GM12878 (cell line): ENCODE measurements at regions not wholly inside any gene's neighbourhood (a gene's known extent, or its start where the extent isn't known, plus 50 kb on each side); places are given as distances from the start of the nearest gene placed in this dataset.

Experiments
- ATAC-seq: fragments of 200-7000 bp; cut with Tn5 transposase; 3 replicates; pipeline ENCODE4 v1.9.1; 2020; ENCODE audit warnings: mild to moderate bottlenecking, moderate library complexity
- BruUV-seq: library from RNA; stranded (reverse); fragments of 400-500 nt; replicated peaks from 2 replicates; lab custom pipeline; 2021; lab: Mats Ljungman, UMichigan
- CTCF ChIA-PET: fragments of 300-600 bp; sonication (Branson Sonifier 250); formaldehyde crosslinking; extraction: SDS; loops from one replicate; lab custom pipeline; 2021; ENCODE audit warnings: inconsistent platforms; lab: Yijun Ruan, JAX
- POLR2A ChIA-PET: fragments of 350-600 bp; formaldehyde crosslinking; extraction: SDS; loops from one replicate; lab custom pipeline; 2021; ENCODE audit warnings: inconsistent platforms; lab: Charles Lee
- RAD21 ChIA-PET: fragments of 300-600 bp; sonication (Branson Sonifier 250); formaldehyde crosslinking; loops from one replicate; lab custom pipeline; 2023; ENCODE audit warnings: antibody characterized with exemption; ENCODE audit not compliant: unreplicated experiment; lab: Charles Lee
- SMC1A ChIA-PET: fragments of 300-600 bp; sonication (Branson Sonifier 250); formaldehyde crosslinking; loops from one replicate; lab custom pipeline; 2023; ENCODE audit not compliant: unreplicated experiment, uncharacterized antibody; lab: Charles Lee
- DNase-seq: peaks from one replicate; pipeline ENCODE4 v3.0.0-alpha.2; 2011; ENCODE audit warnings: low read depth, low spot score
- FAIRE-seq: peaks from 3 replicates; lab custom pipeline; 2011; peaks lifted over from hg19 to GRCh38; lab: Jason Lieb, UNC
- H2AFZ ChIP-seq: 2 replicates; pipeline ENCODE4 v1.6.0; 2011; ENCODE audit warnings: low read depth, low read length, control low read depth; ENCODE audit not compliant: control insufficient read depth
- H3K27ac ChIP-seq: 2 replicates; pipeline ENCODE4 v1.5.1; 2011; ENCODE audit warnings: control low read depth; ENCODE audit not compliant: control insufficient read depth, insufficient read depth
- H3K27me3 ChIP-seq, 2 experiments: replicated peaks in 1 of 2; 2 replicates each; pipeline versions ENCODE4 v1.6.0 to v1.6.1; 2011; ENCODE audit warnings: low read length in 1 of 2; ENCODE audit not compliant: control insufficient read depth in 2 of 2, insufficient read depth in 2 of 2
- H3K36me3 ChIP-seq, 2 experiments: 2 replicates each; pipeline ENCODE4 v1.5.1; 2011; ENCODE audit warnings: low read length in 1 of 2; ENCODE audit not compliant: control insufficient read depth in 2 of 2, insufficient read depth in 2 of 2
- H3K4me1 ChIP-seq: 2 replicates; pipeline ENCODE4 v1.6.1; 2011; ENCODE audit warnings: mild to moderate bottlenecking, low read length, moderate library complexity, mixed read lengths; ENCODE audit not compliant: control insufficient read depth, insufficient read depth
- H3K4me2 ChIP-seq: 2 replicates; pipeline ENCODE4 v1.6.0; 2011; ENCODE audit warnings: control low read depth; ENCODE audit not compliant: control insufficient read depth, insufficient read depth
- H3K4me3 ChIP-seq: fragments of 200-600 bp; sonication (generic); 2 replicates; pipeline ENCODE4 v1.5.1; 2016
- H3K79me2 ChIP-seq: 2 replicates; pipeline ENCODE4 v1.6.0; 2011; ENCODE audit warnings: low read length; ENCODE audit not compliant: control insufficient read depth, insufficient read depth
- H3K9ac ChIP-seq: 2 replicates; pipeline ENCODE4 v1.8.0; 2011; ENCODE audit warnings: low read length, control low read depth, mixed read lengths; ENCODE audit not compliant: control insufficient read depth, insufficient read depth
- H3K9me3 ChIP-seq: replicated peaks from 3 replicates; pipeline ENCODE4 v1.5.1; 2011; ENCODE audit warnings: mild to moderate bottlenecking, low read length; ENCODE audit not compliant: control insufficient read depth, insufficient read depth
- H4K20me1 ChIP-seq: 2 replicates; pipeline ENCODE4 v1.6.0; 2011; ENCODE audit not compliant: control insufficient read depth, insufficient read depth
- CBFB ChIP-seq: IDR thresholded peaks from 2 replicates; pipeline ENCODE4 v1.6.1; 2016; ENCODE audit warnings: antibody characterized with exemption, low read depth
- POLR2A ChIP-seq: IDR thresholded peaks from 2 replicates; pipeline ENCODE4 v1.6.1; 2011; ENCODE audit warnings: low read depth, mild to moderate bottlenecking, low read length
- POLR2AphosphoS5 ChIP-seq: IDR thresholded peaks from 2 replicates; pipeline ENCODE4 v1.6.1; 2011; ENCODE audit warnings: mild to moderate bottlenecking, low read length, inconsistent platforms
- SMAD1 ChIP-seq: fragments of 450-650 bp; IDR thresholded peaks from 2 replicates; pipeline ENCODE4 v1.6.1; 2018; ENCODE audit warnings: mild to moderate bottlenecking, low read depth; ENCODE audit not compliant: partially characterized antibody
- SREBF2 ChIP-seq: IDR thresholded peaks from 2 replicates; pipeline ENCODE4 v1.6.1; 2012; ENCODE audit warnings: mild to moderate bottlenecking, low read length
- ZBTB40 ChIP-seq: fragments of 450-650 bp; IDR thresholded peaks from 2 replicates; pipeline ENCODE4 v1.6.1; 2016; ENCODE audit warnings: mild to moderate bottlenecking, moderate library complexity, borderline replicate concordance
- ZNF274 ChIP-seq: IDR thresholded peaks from one replicate; pipeline ENCODE4 v1.8.0; 2011; ENCODE audit not compliant: insufficient read length, insufficient read depth
- ZNF384 ChIP-seq: IDR thresholded peaks from 2 replicates; pipeline ENCODE4 v1.6.1; 2012; ENCODE audit warnings: low read depth, mild to moderate bottlenecking, low read length, improper control_type of control experiment, borderline replicate concordance
- WGBS: methylation state at CpG from one replicate; pipeline ENCODE4 v1.1.6; 2016; ENCODE audit warnings: low lambda C conversion rate; ENCODE audit not compliant: insufficient replicate concordance, insufficient coverage; ENCODE audit errors: missing lambda C conversion rate; 5-methylcytosine and 5-hydroxymethylcytosine counted together
- in situ Hi-C: fragments of 300-500 bp; cut with MboI; formaldehyde crosslinking; loops from 9 replicates; pipeline ENCODE4 v1.14.3; 2018; ENCODE audit warnings: mixed read lengths
- intact Hi-C: fragments of 100-400 bp; cut with micrococcal nuclease; formaldehyde crosslinking; loops from one replicate; pipeline ENCODE4 v1.14.2; 2022; ENCODE audit not compliant: unreplicated experiment

- TF ChIP-seq ZBTB40 (no peak), CBFB (no peak), ZNF384 (no peak), POLR2AphosphoS5 (no peak), ZNF274 (no peak)
- TF ChIP-seq, all 136 proteins: peak for 0
Measured at GRCh38 chr2:121825003-121825950, 69.8 kb downstream of the TSN start (continued).

- no peaks in the 10 kb centered on the region for H3K9me3 ChIP-seq
- H2AFZ ChIP-seq = no peak overlapping the region
- no peaks in the 10 kb centered on the region for H3K36me3 ChIP-seq
- no peak for ATAC-seq
- WGBS = 16% methylated on average over 3 of the region's 3 CpGs
- POLR2A ChIA-PET = no interaction called here
- intact Hi-C loops = no loop called here
- no peak overlapping the region for H3K4me2 ChIP-seq
- H3K4me1 ChIP-seq = no peaks in the 10 kb centered on the region
- H4K20me1 ChIP-seq = no peaks in the 10 kb centered on the region
- DNase-seq = no peak
- no peak for FAIRE-seq
- in situ Hi-C loops = no loop called here
- H3K4me3 ChIP-seq = no peak overlapping the region
- SMC1A ChIA-PET = no interaction called here
- no peaks in the 10 kb centered on the region for H3K27me3 ChIP-seq
- no peak overlapping the region for H3K27ac ChIP-seq
- no peaks in the 10 kb centered on the region for H3K79me2 ChIP-seq
- CTCF ChIA-PET = interaction anchor here (0.7 to 1.9 kb wide), 3 partner anchors 11 to 17 kb away, joined by 3 to 7 read pairs (median 3); no protein-coding TSS in a partner anchor
- RAD21 ChIA-PET = no interaction called here
- TF ChIP-seq SREBF2 = no peak
- no peak for TF ChIP-seq SMAD1
- no peak for TF ChIP-seq POLR2A
- no TSS peak for BruUV-seq
- H3K9ac ChIP-seq = no peak overlapping the region
Measured at GRCh38 chr2:121826036-121826435, 70.6 kb downstream of the TSN start.
